GM23338 (cell line): ENCODE measurements at regions not wholly inside any gene's neighbourhood (a gene's known extent, or its start where the extent isn't known, plus 50 kb on each side); places are given as distances from the start of the nearest gene placed in this dataset.

Experiments
- ATAC-seq: fragments of 200-7000 bp; cut with Tn5 transposase; 3 replicates; pipeline ENCODE4 v1.9.1; 2020
- DNase-seq: peaks from one replicate; pipeline ENCODE4 v3.0.0-alpha.2; 2015; ENCODE audit warnings: low spot score
- H2AFZ ChIP-seq: fragments of 200-600 bp; sonication (generic); 2 replicates; pipeline ENCODE4 v1.8.0; 2016; ENCODE audit warnings: antibody characterized with exemption, mild to moderate bottlenecking, moderate library complexity
- H3F3A ChIP-seq: fragments of 200-600 bp; sonication (generic); replicated peaks from 2 replicates; pipeline ENCODE4 v1.8.0; 2017; ENCODE audit warnings: antibody characterized with exemption, mixed run types, low read depth
- H3K27ac ChIP-seq: fragments of 200-600 bp; sonication (generic); 2 replicates; pipeline ENCODE4 v1.6.1; 2016; ENCODE audit warnings: low read depth
- H3K27me3 ChIP-seq: fragments of 200-600 bp; sonication (generic); 2 replicates; pipeline ENCODE4 v1.8.0; 2016; ENCODE audit warnings: mild to moderate bottlenecking, mixed run types, moderate library complexity; ENCODE audit not compliant: insufficient read depth
- H3K36me3 ChIP-seq: fragments of 200-600 bp; sonication (generic); 2 replicates; pipeline ENCODE4 v1.8.0; 2016; ENCODE audit warnings: mild to moderate bottlenecking; ENCODE audit not compliant: insufficient read depth
- H3K4me1 ChIP-seq: fragments of 200-600 bp; sonication (generic); 2 replicates; pipeline ENCODE4 v1.8.0; 2016; ENCODE audit warnings: mild to moderate bottlenecking, moderate library complexity; ENCODE audit not compliant: insufficient read depth
- H3K4me2 ChIP-seq: fragments of 200-600 bp; sonication (generic); 2 replicates; pipeline ENCODE4 v1.7.1; 2017; ENCODE audit warnings: mixed run types
- H3K4me3 ChIP-seq: fragments of 200-600 bp; sonication (generic); 2 replicates; pipeline ENCODE4 v1.6.1; 2016; ENCODE audit warnings: mixed run types
- H3K79me2 ChIP-seq: fragments of 200-600 bp; sonication (generic); replicated peaks from 2 replicates; pipeline ENCODE4 v1.8.0; 2017; ENCODE audit warnings: mild to moderate bottlenecking; ENCODE audit not compliant: insufficient read depth
- H3K9me2 ChIP-seq: fragments of 200-600 bp; sonication (generic); 2 replicates; pipeline ENCODE4 v1.8.0; 2017; ENCODE audit not compliant: insufficient read depth
- H4K20me1 ChIP-seq: fragments of 200-600 bp; sonication (generic); replicated peaks from 2 replicates; pipeline ENCODE4 v1.8.0; 2017; ENCODE audit warnings: mild to moderate bottlenecking; ENCODE audit not compliant: insufficient read depth
- H3K27ac Mint-ChIP-seq: 2 replicates; pipeline ENCODE4 v1.8.0; 2020; ENCODE audit warnings: inconsistent platforms, mild to moderate bottlenecking, moderate library complexity, mixed read lengths
- H3K27me3 Mint-ChIP-seq: 3 replicates; pipeline ENCODE4 v1.8.0; 2022; ENCODE audit warnings: low read depth, mild to moderate bottlenecking, moderate library complexity, mixed read lengths, inconsistent platforms; ENCODE audit not compliant: insufficient read depth, poor library complexity
- H3K36me3 Mint-ChIP-seq: 3 replicates; pipeline ENCODE4 v1.8.0; 2021; ENCODE audit warnings: low read depth, mild to moderate bottlenecking, inconsistent platforms, moderate library complexity, mixed read lengths
- H3K4me1 Mint-ChIP-seq: 3 replicates; pipeline ENCODE4 v1.8.0; 2020; ENCODE audit warnings: mild to moderate bottlenecking, inconsistent platforms, mixed read lengths
- H3K4me3 Mint-ChIP-seq: 3 replicates; pipeline ENCODE4 v1.8.0; 2021; ENCODE audit warnings: moderate library complexity, mild to moderate bottlenecking, inconsistent platforms, mixed read lengths
- H3K9me3 Mint-ChIP-seq: 3 replicates; pipeline ENCODE4 v1.8.0; 2020; ENCODE audit warnings: moderate library complexity, mild to moderate bottlenecking, inconsistent platforms, mixed read lengths
- CREB1 ChIP-seq: fragments of 250-450 bp; sonication (Bioruptor Pico); IDR thresholded peaks from 2 replicates; pipeline ENCODE4 v1.5.0; 2020; ENCODE audit warnings: low read depth, mild to moderate bottlenecking, moderate library complexity
- ETS1 ChIP-seq: IDR thresholded peaks from 2 replicates; pipeline ENCODE4 v1.6.1; 2016; ENCODE audit warnings: antibody characterized with exemption
- EZH2 ChIP-seq: fragments of 200-600 bp; sonication (generic); IDR thresholded peaks from one replicate; pipeline ENCODE4 v1.8.0; 2017; ENCODE audit warnings: antibody characterized with exemption, mild to moderate bottlenecking, low read depth; ENCODE audit not compliant: unreplicated experiment
- JUNB ChIP-seq: IDR thresholded peaks from one replicate; pipeline ENCODE4 v1.6.1; 2016; ENCODE audit warnings: antibody characterized with exemption; ENCODE audit not compliant: unreplicated experiment
- NANOG ChIP-seq: IDR thresholded peaks from 2 replicates; pipeline ENCODE4 v1.6.1; 2016; ENCODE audit warnings: antibody characterized with exemption, borderline replicate concordance
- STAT1 ChIP-seq: IDR thresholded peaks from one replicate; pipeline ENCODE4 v1.6.1; 2016; ENCODE audit warnings: antibody characterized with exemption; ENCODE audit not compliant: unreplicated experiment
- ZNF114 ChIP-seq: fragments of 250-450 bp; sonication (Bioruptor Pico); IDR thresholded peaks from 2 replicates; pipeline ENCODE4 v1.5.0; 2020; ENCODE audit warnings: mild to moderate bottlenecking, moderate library complexity
- ZNF331 ChIP-seq: fragments of 250-450 bp; sonication (Bioruptor Pico); IDR thresholded peaks from 2 replicates; pipeline ENCODE4 v1.5.0; 2020; ENCODE audit warnings: low read depth, mild to moderate bottlenecking, moderate library complexity
- TF ChIP-seq, protein P1 (sequence below): fragments of 250-450 bp; sonication (Bioruptor Pico); IDR thresholded peaks from 2 replicates; pipeline ENCODE4 v1.5.0; 2020; ENCODE audit warnings: mild to moderate bottlenecking, moderate library complexity
- TF ChIP-seq, protein P2 (sequence below): IDR thresholded peaks from one replicate; pipeline ENCODE4 v1.6.1; 2018; ENCODE audit warnings: antibody characterized with exemption; ENCODE audit not compliant: unreplicated experiment

DNA sequence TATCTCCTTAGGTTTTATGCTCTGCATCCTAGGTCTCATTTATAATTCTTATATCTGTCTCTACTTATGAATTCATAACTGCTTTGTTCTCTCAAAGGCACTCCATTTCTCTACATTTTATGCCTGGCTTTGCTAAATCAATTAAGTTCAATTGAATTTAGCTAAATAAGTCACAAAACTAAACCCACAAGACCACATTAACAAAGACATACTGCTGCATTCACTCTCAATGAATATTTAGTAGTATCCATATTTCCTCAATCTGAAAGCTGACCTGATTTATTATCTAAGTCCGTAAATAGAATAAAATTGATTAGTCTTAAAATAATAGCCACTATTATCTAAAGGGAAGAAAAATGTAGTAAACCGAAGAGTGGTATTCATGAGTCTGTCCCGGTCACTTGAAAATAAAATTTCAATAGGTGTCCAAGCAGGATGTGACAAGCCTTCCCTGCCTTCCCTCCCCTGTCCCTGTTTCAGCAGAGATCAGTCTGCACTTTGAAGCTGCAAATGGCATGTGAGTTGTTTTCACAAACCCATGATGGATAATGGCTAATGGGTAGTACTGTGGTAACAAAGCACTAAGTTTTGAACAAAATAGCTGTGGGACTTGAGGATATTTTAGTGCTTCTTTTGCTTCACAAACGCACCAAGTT is 295.0 kb upstream of the NCAM2 start (continued):
- TF ChIP-seq, protein P1, sequence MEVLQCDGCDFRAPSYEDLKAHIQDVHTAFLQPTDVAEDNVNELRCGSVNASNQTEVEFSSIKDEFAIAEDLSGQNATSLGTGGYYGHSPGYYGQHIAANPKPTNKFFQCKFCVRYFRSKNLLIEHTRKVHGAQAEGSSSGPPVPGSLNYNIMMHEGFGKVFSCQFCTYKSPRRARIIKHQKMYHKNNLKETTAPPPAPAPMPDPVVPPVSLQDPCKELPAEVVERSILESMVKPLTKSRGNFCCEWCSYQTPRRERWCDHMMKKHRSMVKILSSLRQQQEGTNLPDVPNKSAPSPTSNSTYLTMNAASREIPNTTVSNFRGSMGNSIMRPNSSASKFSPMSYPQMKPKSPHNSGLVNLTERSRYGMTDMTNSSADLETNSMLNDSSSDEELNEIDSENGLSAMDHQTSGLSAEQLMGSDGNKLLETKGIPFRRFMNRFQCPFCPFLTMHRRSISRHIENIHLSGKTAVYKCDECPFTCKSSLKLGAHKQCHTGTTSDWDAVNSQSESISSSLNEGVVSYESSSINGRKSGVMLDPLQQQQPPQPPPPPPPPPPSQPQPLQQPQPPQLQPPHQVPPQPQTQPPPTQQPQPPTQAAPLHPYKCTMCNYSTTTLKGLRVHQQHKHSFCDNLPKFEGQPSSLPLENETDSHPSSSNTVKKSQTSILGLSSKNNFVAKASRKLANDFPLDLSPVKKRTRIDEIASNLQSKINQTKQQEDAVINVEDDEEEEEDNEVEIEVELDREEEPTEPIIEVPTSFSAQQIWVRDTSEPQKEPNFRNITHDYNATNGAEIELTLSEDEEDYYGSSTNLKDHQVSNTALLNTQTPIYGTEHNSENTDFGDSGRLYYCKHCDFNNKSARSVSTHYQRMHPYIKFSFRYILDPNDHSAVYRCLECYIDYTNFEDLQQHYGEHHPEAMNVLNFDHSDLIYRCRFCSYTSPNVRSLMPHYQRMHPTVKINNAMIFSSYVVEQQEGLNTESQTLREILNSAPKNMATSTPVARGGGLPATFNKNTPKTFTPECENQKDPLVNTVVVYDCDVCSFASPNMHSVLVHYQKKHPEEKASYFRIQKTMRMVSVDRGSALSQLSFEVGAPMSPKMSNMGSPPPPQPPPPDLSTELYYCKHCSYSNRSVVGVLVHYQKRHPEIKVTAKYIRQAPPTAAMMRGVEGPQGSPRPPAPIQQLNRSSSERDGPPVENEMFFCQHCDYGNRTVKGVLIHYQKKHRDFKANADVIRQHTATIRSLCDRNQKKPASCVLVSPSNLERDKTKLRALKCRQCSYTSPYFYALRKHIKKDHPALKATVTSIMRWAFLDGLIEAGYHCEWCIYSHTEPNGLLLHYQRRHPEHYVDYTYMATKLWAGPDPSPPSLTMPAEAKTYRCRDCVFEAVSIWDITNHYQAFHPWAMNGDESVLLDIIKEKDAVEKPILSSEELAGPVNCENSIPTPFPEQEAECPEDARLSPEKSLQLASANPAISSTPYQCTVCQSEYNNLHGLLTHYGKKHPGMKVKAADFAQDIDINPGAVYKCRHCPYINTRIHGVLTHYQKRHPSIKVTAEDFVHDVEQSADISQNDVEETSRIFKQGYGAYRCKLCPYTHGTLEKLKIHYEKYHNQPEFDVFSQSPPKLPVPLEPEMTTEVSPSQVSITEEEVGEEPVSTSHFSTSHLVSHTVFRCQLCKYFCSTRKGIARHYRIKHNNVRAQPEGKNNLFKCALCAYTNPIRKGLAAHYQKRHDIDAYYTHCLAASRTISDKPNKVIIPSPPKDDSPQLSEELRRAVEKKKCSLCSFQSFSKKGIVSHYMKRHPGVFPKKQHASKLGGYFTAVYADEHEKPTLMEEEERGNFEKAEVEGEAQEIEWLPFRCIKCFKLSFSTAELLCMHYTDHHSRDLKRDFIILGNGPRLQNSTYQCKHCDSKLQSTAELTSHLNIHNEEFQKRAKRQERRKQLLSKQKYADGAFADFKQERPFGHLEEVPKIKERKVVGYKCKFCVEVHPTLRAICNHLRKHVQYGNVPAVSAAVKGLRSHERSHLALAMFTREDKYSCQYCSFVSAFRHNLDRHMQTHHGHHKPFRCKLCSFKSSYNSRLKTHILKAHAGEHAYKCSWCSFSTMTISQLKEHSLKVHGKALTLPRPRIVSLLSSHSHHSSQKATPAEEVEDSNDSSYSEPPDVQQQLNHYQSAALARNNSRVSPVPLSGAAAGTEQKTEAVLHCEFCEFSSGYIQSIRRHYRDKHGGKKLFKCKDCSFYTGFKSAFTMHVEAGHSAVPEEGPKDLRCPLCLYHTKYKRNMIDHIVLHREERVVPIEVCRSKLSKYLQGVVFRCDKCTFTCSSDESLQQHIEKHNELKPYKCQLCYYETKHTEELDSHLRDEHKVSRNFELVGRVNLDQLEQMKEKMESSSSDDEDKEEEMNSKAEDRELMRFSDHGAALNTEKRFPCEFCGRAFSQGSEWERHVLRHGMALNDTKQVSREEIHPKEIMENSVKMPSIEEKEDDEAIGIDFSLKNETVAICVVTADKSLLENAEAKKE (CRISPR knock-in tag): no peak
- no peak for TF ChIP-seq NANOG
- TF ChIP-seq ZNF114 (CRISPR knock-in tag): no peak
- TF ChIP-seq EZH2: no peak
- no peak for TF ChIP-seq STAT1
- TF ChIP-seq ZNF331: no peak
- no peak for TF ChIP-seq CREB1 (CRISPR knock-in tag)

DNA sequence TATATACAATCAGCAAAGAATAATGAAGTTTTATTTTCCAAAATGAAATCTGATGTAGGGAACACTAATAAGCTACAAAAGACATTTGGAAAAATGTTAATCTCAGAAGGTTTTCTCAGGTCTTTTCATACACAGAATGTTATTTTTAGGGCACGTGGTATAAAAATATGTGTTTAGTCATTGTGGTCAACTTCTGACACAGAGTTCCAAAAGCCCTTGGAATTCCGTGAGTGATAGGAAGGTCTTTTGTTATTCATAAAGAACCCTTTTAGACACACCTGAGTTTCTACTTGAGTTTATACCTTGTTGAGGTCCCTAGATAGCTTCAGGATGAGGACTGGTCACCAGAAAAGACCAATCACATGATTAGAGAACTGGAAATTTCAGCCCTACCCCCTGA is 277.6 kb upstream of the NCAM2 start:
- no peak overlapping the region for H3K4me3 Mint-ChIP-seq
- no peaks in the 10 kb centered on the region for H3K27me3 Mint-ChIP-seq
- no peaks in the 10 kb centered on the region for H3K4me1 Mint-ChIP-seq
- peaks cover 4% of the 10 kb centered on the region; the same call in 1 of the 3 replicates for H3K36me3 Mint-ChIP-seq
- H3K4me2 ChIP-seq: no peak overlapping the region
- no peaks in the 10 kb centered on the region for H3K9me3 Mint-ChIP-seq
- H3K27ac Mint-ChIP-seq: no peak overlapping the region
- H3K4me3 ChIP-seq: no peak overlapping the region
- ATAC-seq (no peak), DNase-seq (no peak)
- H3K9me2 ChIP-seq: peaks cover 13% of the 10 kb centered on the region; the same call in 1 of the 2 replicates
- no peak overlapping the region for H3K27ac ChIP-seq
- TF ChIP-seq ZNF114 (CRISPR knock-in tag) (no peak), CREB1 (CRISPR knock-in tag) (no peak), ZNF331 (no peak), EZH2 (no peak), NANOG (no peak), STAT1 (no peak), JUNB (no peak), ETS1 (no peak)
- TF ChIP-seq, protein P2, sequence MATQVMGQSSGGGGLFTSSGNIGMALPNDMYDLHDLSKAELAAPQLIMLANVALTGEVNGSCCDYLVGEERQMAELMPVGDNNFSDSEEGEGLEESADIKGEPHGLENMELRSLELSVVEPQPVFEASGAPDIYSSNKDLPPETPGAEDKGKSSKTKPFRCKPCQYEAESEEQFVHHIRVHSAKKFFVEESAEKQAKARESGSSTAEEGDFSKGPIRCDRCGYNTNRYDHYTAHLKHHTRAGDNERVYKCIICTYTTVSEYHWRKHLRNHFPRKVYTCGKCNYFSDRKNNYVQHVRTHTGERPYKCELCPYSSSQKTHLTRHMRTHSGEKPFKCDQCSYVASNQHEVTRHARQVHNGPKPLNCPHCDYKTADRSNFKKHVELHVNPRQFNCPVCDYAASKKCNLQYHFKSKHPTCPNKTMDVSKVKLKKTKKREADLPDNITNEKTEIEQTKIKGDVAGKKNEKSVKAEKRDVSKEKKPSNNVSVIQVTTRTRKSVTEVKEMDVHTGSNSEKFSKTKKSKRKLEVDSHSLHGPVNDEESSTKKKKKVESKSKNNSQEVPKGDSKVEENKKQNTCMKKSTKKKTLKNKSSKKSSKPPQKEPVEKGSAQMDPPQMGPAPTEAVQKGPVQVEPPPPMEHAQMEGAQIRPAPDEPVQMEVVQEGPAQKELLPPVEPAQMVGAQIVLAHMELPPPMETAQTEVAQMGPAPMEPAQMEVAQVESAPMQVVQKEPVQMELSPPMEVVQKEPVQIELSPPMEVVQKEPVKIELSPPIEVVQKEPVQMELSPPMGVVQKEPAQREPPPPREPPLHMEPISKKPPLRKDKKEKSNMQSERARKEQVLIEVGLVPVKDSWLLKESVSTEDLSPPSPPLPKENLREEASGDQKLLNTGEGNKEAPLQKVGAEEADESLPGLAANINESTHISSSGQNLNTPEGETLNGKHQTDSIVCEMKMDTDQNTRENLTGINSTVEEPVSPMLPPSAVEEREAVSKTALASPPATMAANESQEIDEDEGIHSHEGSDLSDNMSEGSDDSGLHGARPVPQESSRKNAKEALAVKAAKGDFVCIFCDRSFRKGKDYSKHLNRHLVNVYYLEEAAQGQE: no peak
- H3K4me1 ChIP-seq: no peaks in the 10 kb centered on the region
- H4K20me1 ChIP-seq: no peaks in the 10 kb centered on the region
- H3K27me3 ChIP-seq: no peaks in the 10 kb centered on the region
- H2AFZ ChIP-seq: no peak overlapping the region
- no peaks in the 10 kb centered on the region for H3K36me3 ChIP-seq
- no peaks in the 10 kb centered on the region for H3F3A ChIP-seq
- no peaks in the 10 kb centered on the region for H3K79me2 ChIP-seq
